SK-N-SH (cell line): ENCODE measurements at regions not wholly inside any gene's neighbourhood (a gene's known extent, or its start where the extent isn't known, plus 50 kb on each side); places are given as distances from the start of the nearest gene placed in this dataset.

Experiments used
- CTCF ChIA-PET: fragments of 300-600, 350-600 bp; formaldehyde crosslinking; extraction: SDS; loops from one replicate; lab custom pipeline; 2021; lab: Yijun Ruan, JAX
- POLR2A ChIA-PET: fragments of 350-600 bp; sonication (Branson Sonifier 250); formaldehyde crosslinking; extraction: SDS; loops from one replicate; lab custom pipeline; 2020; ENCODE audit warnings: antibody characterized with exemption, inconsistent platforms; lab: Yijun Ruan, JAX
- DNase-seq: peaks from one replicate; pipeline ENCODE4 v3.0.0; 2012
- H2AFZ ChIP-seq: fragments of 200-600 bp; sonication (generic); 2 replicates; pipeline ENCODE4 v1.8.1; 2016; ENCODE audit warnings: antibody characterized with exemption, mild to moderate bottlenecking, low read depth
- H3F3A ChIP-seq: fragments of 200-600 bp; sonication (generic); replicated peaks from 2 replicates; pipeline ENCODE3; 2016; ENCODE audit warnings: antibody characterized with exemption, mild to moderate bottlenecking; ENCODE audit not compliant: insufficient read depth
- H3K27ac ChIP-seq, 2 experiments: fragments of 200-500 bp in 1 of 2; fragments of 200-600 bp in 1 of 2; sonication (Bioruptor generic) in 1 of 2; sonication (generic), shearing (Covaris generic) in 1 of 2; 2 replicates each; pipeline versions ENCODE4 v1.5.1 to v1.6.1; 2014 to 2016; ENCODE audit warnings: low read depth in 2 of 2, inconsistent platforms in 1 of 2, low read length in 1 of 2, mild to moderate bottlenecking in 1 of 2, mixed read lengths in 1 of 2
- H3K27me3 ChIP-seq: fragments of 200-600 bp; sonication (generic), shearing (Covaris generic); 2 replicates; pipeline ENCODE4 v1.6.1; 2016; ENCODE audit warnings: mixed run types; ENCODE audit not compliant: insufficient read depth
- H3K36me3 ChIP-seq, 2 experiments: fragments of 200-500 bp in 1 of 2; fragments of 200-600 bp in 1 of 2; sonication (Bioruptor generic) in 1 of 2; sonication (generic) in 1 of 2; replicated peaks in 1 of 2; 2 replicates each; pipeline versions ENCODE3 to v1.5.1; 2014 to 2016; ENCODE audit warnings: low read length in 1 of 2, mild to moderate bottlenecking in 1 of 2; ENCODE audit not compliant: insufficient read depth in 2 of 2, control insufficient read depth in 1 of 2
- H3K4me1 ChIP-seq, 2 experiments: fragments of 200-500 bp in 1 of 2; fragments of 200-600 bp in 1 of 2; sonication (Bioruptor generic) in 1 of 2; sonication (generic), shearing (Covaris generic) in 1 of 2; 2 replicates each; pipeline versions ENCODE4 v1.5.1 to v1.6.1; 2014 to 2016; ENCODE audit warnings: low read depth in 1 of 2, low read length in 1 of 2, mixed run types in 1 of 2; ENCODE audit not compliant: insufficient read depth in 2 of 2, control insufficient read depth in 1 of 2
- H3K4me2 ChIP-seq: fragments of 200-600 bp; sonication (generic), shearing (Covaris generic); 2 replicates; pipeline ENCODE4 v1.6.1; 2017; ENCODE audit warnings: mixed run types
- H3K4me3 ChIP-seq, 2 experiments: fragments of 200-500 bp in 1 of 2; fragments of 200-600 bp in 1 of 2; sonication (Bioruptor generic) in 1 of 2; sonication (generic), shearing (Covaris generic) in 1 of 2; 2 replicates each; pipeline versions ENCODE4 v1.5.1 to v1.8.1; 2014 to 2016; ENCODE audit warnings: low read depth in 2 of 2, inconsistent platforms in 1 of 2, low read length in 1 of 2, mild to moderate bottlenecking in 1 of 2, mixed read lengths in 1 of 2, moderate library complexity in 1 of 2
- H3K79me2 ChIP-seq: fragments of 200-600 bp; sonication (generic); 2 replicates; pipeline ENCODE4 v1.8.1; 2017; ENCODE audit warnings: mild to moderate bottlenecking; ENCODE audit not compliant: insufficient read depth
- H3K9ac ChIP-seq: fragments of 200-600 bp; sonication (generic); 2 replicates; pipeline ENCODE4 v1.6.1; 2017; ENCODE audit warnings: mixed run types
- H3K9me2 ChIP-seq: fragments of 200-600 bp; sonication (generic); 2 replicates; pipeline ENCODE4 v1.6.1; 2017; ENCODE audit warnings: mixed run types
- H3K9me3 ChIP-seq: fragments of 200-600 bp; sonication (generic); 2 replicates; pipeline ENCODE4 v1.6.1; 2017; ENCODE audit warnings: mixed run types, mild to moderate bottlenecking, moderate library complexity
- H4K20me1 ChIP-seq: fragments of 200-600 bp; sonication (generic); 2 replicates; pipeline ENCODE4 v1.6.1; 2017; ENCODE audit warnings: mild to moderate bottlenecking, mixed run types; ENCODE audit not compliant: insufficient read depth
- CHD2 ChIP-seq: fragments of 150-350 bp; IDR thresholded peaks from 2 replicates; pipeline ENCODE4 v1.6.1; 2018; ENCODE audit warnings: low read length; ENCODE audit not compliant: partially characterized antibody
- CTCF ChIP-seq: fragments of 200-600 bp; sonication (generic); IDR thresholded peaks from 2 replicates; pipeline ENCODE4 v1.6.1; 2017; ENCODE audit warnings: antibody characterized with exemption, mild to moderate bottlenecking, moderate library complexity
- EZH2phosphoT487 ChIP-seq: fragments of 200-600 bp; sonication (generic); IDR thresholded peaks from 2 replicates; pipeline ENCODE4 v1.6.1; 2017; ENCODE audit warnings: low read depth, mixed run types, mild to moderate bottlenecking, antibody characterized with exemption, moderate library complexity, borderline replicate concordance
- FOXJ3 ChIP-seq: sonication (generic); formaldehyde crosslinking; IDR thresholded peaks from 2 replicates; pipeline ENCODE4 v1.5.1; 2020; ENCODE audit warnings: mild to moderate bottlenecking, missing genetic modification reagents
- WGBS: methylation state at CpG from one replicate; pipeline ENCODE4 v1.1.6; 2017; ENCODE audit warnings: low lambda C conversion rate; 5-methylcytosine and 5-hydroxymethylcytosine counted together
- small RNA-seq, 7 experiments: library from RNA; depleted of rRNA; stranded (forward); fragments of <200 nt; gene quantifications; one replicate each; pipeline ENCODE3, GENCODE V24; 2012

- H3K4me2 ChIP-seq: no peak overlapping the region
- H3K79me2 ChIP-seq: no peaks in the 10 kb centered on the region
- ChIA-PET CTCF (interaction anchor here (0.9 to 3.0 kb wide), 4 partner anchors 10 to 149 kb away, joined by 5 to 15 read pairs (median 6); partner anchors contain the start of gene CYP1B1), POLR2A (no interaction called here)
- WGBS: 38% methylated on average over 3 of the region's 3 CpGs
- H3K27me3 ChIP-seq: no peaks in the 10 kb centered on the region
- H3K9me2 ChIP-seq: no peaks in the 10 kb centered on the region
- no peak overlapping the region for H3K27ac ChIP-seq
- H3K4me1 ChIP-seq: peaks cover 0 to 5% of the 10 kb centered on the region in 2 experiments; a peak in 1 of 4 replicates
- no peaks in the 10 kb centered on the region for H3F3A ChIP-seq
- H3K4me3 ChIP-seq: no peak overlapping the region
- H3K9ac ChIP-seq: no peak overlapping the region
- no peaks in the 10 kb centered on the region for H3K36me3 ChIP-seq
- TF ChIP-seq FOXJ3 (CRISPR knock-in tag): no peak
- TF ChIP-seq CTCF: no peak
- no peak for TF ChIP-seq EZH2phosphoT487
- no peak for TF ChIP-seq CHD2
- H4K20me1 ChIP-seq: no peaks in the 10 kb centered on the region
- H2AFZ ChIP-seq: no peak overlapping the region
- peaks cover 7% of the 10 kb centered on the region; the same call in 1 of the 2 replicates for H3K9me3 ChIP-seq
- no peak for DNase-seq
Measured at GRCh38 chr2:38125842-38126241, 49.9 kb upstream of the CYP1B1 start.

Small RNA genes lying in the stretch of these regions (small RNA-seq; reads per million reads assigned to genes)
- gene AC009229.3 (0 to 0.52 (median 0) reads per million in 7 experiments), gene RNU6-951P (0 to 0.11 (median 0) reads per million in 7 experiments)
